Fibroblast of mammary gland (primary cell): ENCODE measurements at regions not wholly inside any gene's neighbourhood (a gene's known extent, or its start where the extent isn't known, plus 50 kb on each side); places are given as distances from the start of the nearest gene placed in this dataset.
"Not testable (repeated sequence)": the region's sequence is repeated elsewhere in the genome, so short reads cannot be mapped to it uniquely, and the experiment has no call there.

Source experiments
- DNase-seq: peaks from one replicate; pipeline ENCODE4 v3.0.0-alpha.2; 2010; ENCODE audit warnings: low read depth
- H3K4me3 ChIP-seq: 2 replicates; pipeline ENCODE4 v1.5.1; 2011; ENCODE audit warnings: low read depth, mild to moderate bottlenecking, low read length, moderate library complexity; ENCODE audit not compliant: control insufficient read depth
- TF ChIP-seq, protein P1 (sequence below): conservative IDR thresholded peaks from 2 replicates; pipeline ENCODE4 v1.5.1; 2011; ENCODE audit warnings: low read depth, low read length, inconsistent platforms; ENCODE audit not compliant: control insufficient read depth, insufficient read depth

DNA sequence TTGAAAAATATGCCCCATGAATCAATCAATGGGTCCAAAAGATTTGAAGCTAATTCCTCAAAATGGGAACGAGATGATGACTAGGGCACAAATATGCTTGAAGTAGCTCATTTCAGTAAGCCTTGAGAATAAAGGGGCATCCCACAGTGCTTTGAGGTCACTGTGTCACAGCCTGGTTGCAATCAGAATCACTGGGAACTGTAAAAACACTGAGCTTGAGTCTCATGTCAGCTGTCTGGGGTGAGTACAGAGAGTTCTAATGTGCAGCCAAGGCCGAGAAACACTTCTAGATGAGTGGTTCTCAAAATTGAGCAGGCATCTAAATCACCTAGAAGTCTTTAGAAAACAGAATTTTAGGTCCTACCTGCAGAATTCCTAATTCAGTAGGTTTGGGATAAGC lies 120.5 kb upstream of the EGFL6 start:
- DNase-seq = no peak
- H3K4me3 ChIP-seq = no peak overlapping the region
- TF ChIP-seq, protein P1, sequence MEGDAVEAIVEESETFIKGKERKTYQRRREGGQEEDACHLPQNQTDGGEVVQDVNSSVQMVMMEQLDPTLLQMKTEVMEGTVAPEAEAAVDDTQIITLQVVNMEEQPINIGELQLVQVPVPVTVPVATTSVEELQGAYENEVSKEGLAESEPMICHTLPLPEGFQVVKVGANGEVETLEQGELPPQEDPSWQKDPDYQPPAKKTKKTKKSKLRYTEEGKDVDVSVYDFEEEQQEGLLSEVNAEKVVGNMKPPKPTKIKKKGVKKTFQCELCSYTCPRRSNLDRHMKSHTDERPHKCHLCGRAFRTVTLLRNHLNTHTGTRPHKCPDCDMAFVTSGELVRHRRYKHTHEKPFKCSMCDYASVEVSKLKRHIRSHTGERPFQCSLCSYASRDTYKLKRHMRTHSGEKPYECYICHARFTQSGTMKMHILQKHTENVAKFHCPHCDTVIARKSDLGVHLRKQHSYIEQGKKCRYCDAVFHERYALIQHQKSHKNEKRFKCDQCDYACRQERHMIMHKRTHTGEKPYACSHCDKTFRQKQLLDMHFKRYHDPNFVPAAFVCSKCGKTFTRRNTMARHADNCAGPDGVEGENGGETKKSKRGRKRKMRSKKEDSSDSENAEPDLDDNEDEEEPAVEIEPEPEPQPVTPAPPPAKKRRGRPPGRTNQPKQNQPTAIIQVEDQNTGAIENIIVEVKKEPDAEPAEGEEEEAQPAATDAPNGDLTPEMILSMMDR = no peak

DNA sequence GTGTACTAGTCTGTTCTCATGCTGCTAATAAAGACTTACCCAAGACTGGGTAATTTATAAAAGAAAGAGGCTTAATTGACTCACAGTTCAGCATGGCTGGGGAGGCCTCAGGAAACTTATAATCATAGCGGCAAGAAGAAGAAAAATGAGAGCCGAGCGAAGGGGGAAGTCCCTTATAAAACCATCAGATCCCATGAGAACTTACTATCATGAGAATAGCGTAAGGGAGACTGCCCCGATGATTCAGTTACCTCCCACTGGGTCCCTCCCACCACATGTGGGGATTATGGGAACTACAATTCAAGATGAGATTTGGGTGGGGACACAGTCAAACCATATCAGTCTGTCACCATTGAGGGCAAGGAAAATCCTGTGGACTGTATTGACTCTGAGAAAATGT lies 121.8 kb upstream of the ATXN3L start:
- H3K4me3 ChIP-seq, DNase-seq: not testable (repeated sequence)

DNA sequence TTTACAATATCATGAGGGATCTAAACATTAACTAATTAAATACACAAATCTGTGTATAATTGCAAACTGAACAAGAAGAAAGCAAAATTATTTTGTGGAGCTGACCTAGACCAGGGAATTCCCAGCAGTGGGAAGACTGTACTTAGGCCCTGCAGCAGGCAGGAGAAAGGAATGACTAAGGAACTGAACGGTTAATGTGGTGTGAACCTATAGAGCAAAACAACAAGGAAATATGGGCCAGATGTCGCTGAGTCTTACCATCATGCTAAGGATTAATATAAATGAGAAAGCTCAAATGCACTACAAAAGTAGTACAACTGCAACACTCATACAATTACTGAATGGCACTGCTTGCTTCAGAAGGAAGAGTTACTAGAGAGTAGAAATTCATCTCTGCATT lies 120.3 kb upstream of the ATXN3L start:
- H3K4me3 ChIP-seq = no peak overlapping the region
- TF ChIP-seq, protein P1 = no peak
- DNase-seq = peak; percentile 46

DNA sequence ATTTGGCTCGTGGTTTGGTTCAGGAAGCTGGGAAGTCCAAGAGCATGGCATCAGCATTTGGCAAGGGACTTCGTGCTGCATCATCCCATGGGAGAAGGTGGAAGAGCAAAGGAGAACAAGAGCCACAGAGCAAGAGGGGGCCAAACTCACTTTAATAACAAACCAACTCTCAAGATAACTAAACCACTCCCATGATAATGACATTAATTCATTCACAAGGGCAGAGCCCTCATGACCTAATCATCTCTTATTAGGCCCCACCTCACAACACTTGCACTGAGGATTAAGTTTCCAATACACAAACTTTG lies 113.4 kb upstream of the ATXN3L start:
- TF ChIP-seq, protein P1 = no peak
- H3K4me3 ChIP-seq = no peak overlapping the region
- peak; percentile 89 for DNase-seq

DNA sequence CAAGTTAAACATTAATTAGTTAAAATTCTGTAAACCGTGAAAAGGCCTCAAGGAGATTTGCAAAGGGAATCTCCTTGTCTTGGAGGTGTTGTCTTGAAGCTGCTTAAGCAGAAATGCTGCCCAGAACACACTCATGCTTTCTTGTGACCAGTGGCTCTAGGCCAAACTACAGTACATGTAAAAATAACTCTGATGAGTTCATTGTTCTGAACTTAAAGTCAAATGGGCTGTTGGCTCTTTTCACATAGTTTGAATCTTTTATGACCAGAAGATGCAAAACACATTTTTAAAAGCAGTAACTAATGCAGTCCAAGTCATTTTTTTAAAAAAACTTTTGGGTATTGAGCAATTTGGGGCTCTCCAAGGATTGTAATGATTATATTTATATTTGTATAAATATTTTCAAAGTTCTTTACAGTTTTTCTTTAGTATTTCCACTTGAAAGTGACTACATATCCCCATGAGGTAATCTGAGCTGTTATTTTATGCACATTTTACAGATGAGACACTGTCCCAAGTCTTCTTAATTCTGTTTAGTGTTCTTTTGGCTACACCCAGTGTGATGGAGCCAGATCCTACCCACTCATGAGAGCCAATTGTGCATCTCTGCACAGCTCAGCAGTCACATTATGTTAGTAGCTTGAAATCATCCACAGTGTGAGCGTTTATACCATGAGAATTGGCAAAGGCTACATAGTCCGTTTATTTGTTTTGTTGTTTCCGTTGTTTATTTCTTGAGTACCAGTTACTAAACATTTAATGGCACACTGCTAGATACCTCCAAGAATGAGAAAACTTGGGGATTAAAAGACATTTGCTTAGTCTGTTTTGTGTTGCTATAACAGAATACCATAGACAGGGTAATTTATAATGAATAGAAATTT lies 112.8 kb upstream of the ATXN3L start:
- TF ChIP-seq, protein P1 = no peak
- DNase-seq = peak; percentile 98
- H3K4me3 ChIP-seq = no peak overlapping the region

DNA sequence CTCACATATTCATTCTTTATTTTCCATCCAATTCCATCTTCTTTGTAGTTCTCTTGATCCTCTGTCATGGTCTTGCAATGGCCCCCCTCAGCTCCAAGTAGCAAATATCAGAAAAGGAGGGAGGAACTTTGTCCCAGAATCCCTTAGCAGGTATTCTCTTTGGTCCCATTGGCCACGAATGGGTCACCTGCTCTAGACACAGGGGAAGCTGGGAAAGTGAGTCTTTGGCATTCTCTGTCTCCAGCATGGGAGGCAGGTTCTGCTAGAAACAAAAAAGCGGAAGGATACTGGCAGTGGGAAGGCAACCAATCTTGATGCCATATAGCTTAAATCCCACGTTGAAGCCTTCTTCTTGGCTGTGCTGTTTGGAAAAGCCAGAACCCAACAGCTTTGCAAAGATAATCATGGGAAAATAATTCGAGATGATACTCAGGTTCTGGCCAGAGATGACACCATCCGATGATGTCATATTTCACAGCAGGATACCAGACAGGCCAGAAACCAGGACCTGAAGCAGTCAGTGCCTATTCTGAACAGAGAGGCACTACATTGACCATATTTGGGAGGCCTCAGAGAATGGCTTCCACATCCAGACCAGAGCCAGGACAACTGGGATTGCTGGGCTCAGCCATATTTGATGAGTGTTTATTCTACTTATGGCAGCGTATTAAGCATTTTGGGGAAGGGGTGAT lies 110.4 kb upstream of the ATXN3L start:
- no peak overlapping the region for H3K4me3 ChIP-seq
- peak; percentile 68 for DNase-seq
- TF ChIP-seq, protein P1 = no peak

DNA sequence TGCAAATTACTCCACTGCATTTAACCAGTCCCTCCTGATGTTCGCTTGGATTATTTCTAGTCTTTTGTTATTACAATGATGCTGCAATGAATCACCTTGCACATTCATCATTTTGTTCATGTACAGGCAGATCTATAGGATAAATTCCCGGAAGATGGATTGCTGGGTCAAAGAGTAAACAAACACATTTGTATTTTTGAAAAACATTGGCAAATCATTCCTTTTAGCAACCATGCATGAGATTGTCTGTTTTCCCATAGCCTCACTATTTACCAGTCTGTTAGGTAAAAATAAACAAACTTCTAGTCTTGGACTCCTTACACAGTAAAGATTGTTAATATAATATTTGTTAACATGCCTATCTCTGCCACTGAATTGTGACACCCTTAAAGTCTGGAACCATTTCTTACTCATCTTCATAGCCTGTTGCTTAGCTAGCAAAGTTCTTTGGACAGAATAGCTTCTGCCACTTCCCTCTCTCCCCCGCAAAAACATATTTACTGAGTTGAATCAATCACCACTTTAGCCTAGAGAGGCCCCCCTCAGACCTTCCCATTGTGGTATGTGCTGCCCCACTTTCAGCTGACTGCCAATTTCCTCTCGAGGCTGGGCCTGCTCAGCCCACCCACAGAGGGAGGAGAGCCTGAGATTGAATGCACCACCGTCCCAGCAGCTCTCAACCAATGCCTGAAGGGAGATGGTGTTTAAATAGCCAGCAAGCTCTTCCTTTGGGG lies 108.4 kb upstream of the ATXN3L start:
- peak; percentile 92 for DNase-seq
- TF ChIP-seq, protein P1 = no peak
- no peak overlapping the region for H3K4me3 ChIP-seq
